Transverse colon (tissue), 4 donors: ENCODE measurements at regions not wholly inside any gene's neighbourhood (a gene's known extent, or its start where the extent isn't known, plus 50 kb on each side); places are given as distances from the start of the nearest gene placed in this dataset.
"Not testable (repeated sequence)": the region's sequence is repeated elsewhere in the genome, so short reads cannot be mapped to it uniquely, and the experiment has no call there.

Experiments used
- DNase-seq: peaks from one replicate; pipeline ENCODE4 v3.0.0-alpha.2; 2019
- H3K27ac ChIP-seq, 4 donors: fragments of 200-600 bp; sonication (generic); 2 replicates each; pipeline ENCODE4 v1.5.1; 2016 to 2018; ENCODE audit warnings: inconsistent platforms in 4 of 4
- H3K27me3 ChIP-seq: fragments of 200-600 bp; sonication (generic); 2 replicates; pipeline ENCODE4 v1.5.1; 2017; ENCODE audit warnings: inconsistent platforms
- H3K36me3 ChIP-seq, 4 donors: fragments of 200-600 bp; sonication (generic); 2 replicates each; pipeline ENCODE4 v1.5.1; 2017 to 2019; ENCODE audit warnings: inconsistent platforms in 4 of 4
- H3K4me1 ChIP-seq, 4 donors: fragments of 200-600 bp; sonication (generic); 2 replicates each; pipeline ENCODE4 v1.5.1; 2017 to 2020; ENCODE audit warnings: inconsistent platforms in 4 of 4
- H3K4me3 ChIP-seq, 4 donors: fragments of 200-600 bp; sonication (generic); 1 replicate in 1 of 4; 2 replicates in 3 of 4; pipeline versions ENCODE4 v1.5.1 to v1.6.1; 2017 to 2019; ENCODE audit warnings: inconsistent platforms in 4 of 4
- H3K9me3 ChIP-seq, 2 donors: fragments of 200-600 bp; sonication (generic); 2 replicates each; pipeline ENCODE4 v1.5.1; 2017 to 2019; ENCODE audit warnings: inconsistent platforms in 2 of 2
- EP300 ChIP-seq: sonication (generic); formaldehyde crosslinking; IDR thresholded peaks from one replicate; pipeline ENCODE4 v1.6.1; 2017; ENCODE audit warnings: antibody characterized with exemption, low read depth
- POLR2A ChIP-seq: fragments of 450-650 bp; IDR thresholded peaks from one replicate; pipeline ENCODE4 v1.6.1; 2016; ENCODE audit warnings: antibody characterized with exemption, mild to moderate bottlenecking, moderate library complexity
- POLR2AphosphoS5 ChIP-seq, 3 donors: sonication (generic); formaldehyde crosslinking; IDR thresholded peaks; one replicate each; pipeline ENCODE4 v1.6.1; 2016; ENCODE audit warnings: antibody characterized with exemption in 3 of 3
- WGBS, 2 donors: methylation state at CpG; one replicate each; pipeline ENCODE4 v1.1.5; 2018; ENCODE audit warnings: low coverage in 1 of 2; 5-methylcytosine and 5-hydroxymethylcytosine counted together
- in situ Hi-C, 4 donors: fragments of 200-750 bp; cut with MboI; loops; one replicate each; pipeline versions ENCODE4 v1.15.0 to v1.15.1; 2017; ENCODE audit warnings: low sequenced_read_pairs in 3 of 4, low pct_ligation_motif_present in 1 of 4, low pct_unique_long_range_greater_than_20kb in 1 of 4
- intact Hi-C: fragments of 100-400 bp; cut with DNase I; formaldehyde crosslinking; loops from one replicate; pipeline ENCODE4 v1.15.1; 2023; ENCODE audit warnings: low total_unique reads
- TF ChIP-seq, protein P1 (sequence below), 5 experiments: fragments of 200-600 bp in 3 of 5; fragments of 450-650 bp in 2 of 5; sonication (generic) in 3 of 5; IDR thresholded peaks; 1 replicate in 2 of 5; 2 replicates in 3 of 5; pipeline ENCODE4 v1.5.1; 2016 to 2017; ENCODE audit warnings: antibody characterized with exemption in 5 of 5, inconsistent platforms in 3 of 5, mild to moderate bottlenecking in 2 of 5, moderate library complexity in 1 of 5

DNA sequence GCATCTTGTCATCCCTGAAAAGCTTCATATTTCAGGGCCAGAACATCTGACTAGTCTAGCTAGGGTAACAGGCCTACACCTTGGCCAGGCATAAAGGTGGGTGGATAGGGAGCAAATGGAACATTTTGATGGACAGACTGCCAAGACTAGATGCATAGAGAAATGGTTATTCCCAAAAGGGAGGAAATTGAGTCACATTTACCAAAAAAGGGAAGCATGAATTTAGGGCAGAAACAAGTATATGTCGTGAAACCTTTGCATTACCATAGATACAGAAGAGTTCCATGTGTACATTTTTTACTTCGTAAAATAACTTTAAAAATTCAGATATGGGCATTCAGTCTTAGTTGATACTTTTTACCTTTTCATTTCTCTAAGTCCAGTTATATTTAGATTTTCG is 101.3 kb upstream of the ZEB2 start:
- WGBS, 2 donors, result 93 to 94% methylated on average over 3 of the region's 3 CpGs
- Histone ChIP-seq H3K27ac (no peak overlapping the region), H3K36me3 (no peaks in the 10 kb centered on the region), H3K4me3 (no peak overlapping the region), H3K27me3 (no peaks in the 10 kb centered on the region), H3K9me3 (peaks cover 0 to 7% of the 10 kb centered on the region in 2 donors), H3K4me1 (no peaks in the 10 kb centered on the region)
- in situ Hi-C loops, result no loop called here
- TF ChIP-seq POLR2A (no peak), POLR2AphosphoS5 (IDR thresholded peaks at IDR 0.05) (no peak), EP300 (no peak)
- TF ChIP-seq, protein P1, sequence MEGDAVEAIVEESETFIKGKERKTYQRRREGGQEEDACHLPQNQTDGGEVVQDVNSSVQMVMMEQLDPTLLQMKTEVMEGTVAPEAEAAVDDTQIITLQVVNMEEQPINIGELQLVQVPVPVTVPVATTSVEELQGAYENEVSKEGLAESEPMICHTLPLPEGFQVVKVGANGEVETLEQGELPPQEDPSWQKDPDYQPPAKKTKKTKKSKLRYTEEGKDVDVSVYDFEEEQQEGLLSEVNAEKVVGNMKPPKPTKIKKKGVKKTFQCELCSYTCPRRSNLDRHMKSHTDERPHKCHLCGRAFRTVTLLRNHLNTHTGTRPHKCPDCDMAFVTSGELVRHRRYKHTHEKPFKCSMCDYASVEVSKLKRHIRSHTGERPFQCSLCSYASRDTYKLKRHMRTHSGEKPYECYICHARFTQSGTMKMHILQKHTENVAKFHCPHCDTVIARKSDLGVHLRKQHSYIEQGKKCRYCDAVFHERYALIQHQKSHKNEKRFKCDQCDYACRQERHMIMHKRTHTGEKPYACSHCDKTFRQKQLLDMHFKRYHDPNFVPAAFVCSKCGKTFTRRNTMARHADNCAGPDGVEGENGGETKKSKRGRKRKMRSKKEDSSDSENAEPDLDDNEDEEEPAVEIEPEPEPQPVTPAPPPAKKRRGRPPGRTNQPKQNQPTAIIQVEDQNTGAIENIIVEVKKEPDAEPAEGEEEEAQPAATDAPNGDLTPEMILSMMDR (IDR thresholded peaks at IDR 0.05), result no peak
- intact Hi-C loops, result no loop called here
- no peak for DNase-seq

DNA sequence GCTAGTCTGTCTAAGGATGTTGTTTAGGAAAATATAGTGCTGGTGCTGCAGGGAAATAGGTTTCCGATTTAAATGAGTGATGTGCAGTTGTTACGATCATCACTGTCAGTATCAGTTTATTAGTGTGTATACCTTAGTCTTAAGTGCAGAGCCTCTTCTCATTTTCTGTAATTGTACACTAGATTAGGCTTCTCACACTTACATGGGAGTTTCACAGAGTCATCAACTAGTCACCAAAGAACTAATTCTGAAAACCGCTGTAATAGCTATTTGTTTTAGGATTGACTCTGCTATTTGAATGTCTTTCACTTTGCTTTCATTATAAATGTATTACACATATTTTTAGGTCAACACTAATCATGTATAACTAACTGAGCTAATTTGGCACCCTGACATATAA is 99.8 kb upstream of the ZEB2 start:
- H3K27me3 ChIP-seq, result no peaks in the 10 kb centered on the region
- no peak for DNase-seq
- WGBS, 2 donors, result 50% methylated on average over 3 of the region's 3 CpGs
- intact Hi-C loops, result no loop called here
- no peak overlapping the region for H3K27ac ChIP-seq
- no peak overlapping the region for H3K4me3 ChIP-seq
- no peaks in the 10 kb centered on the region for H3K36me3 ChIP-seq
- TF ChIP-seq POLR2A (no peak), POLR2AphosphoS5 (IDR thresholded peaks at IDR 0.05) (no peak), EP300 (no peak)
- TF ChIP-seq, protein P1 (IDR thresholded peaks at IDR 0.05), result no peak
- in situ Hi-C loops, result no loop called here
- H3K4me1 ChIP-seq, result no peaks in the 10 kb centered on the region
- H3K9me3 ChIP-seq, result peaks cover 0 to 7% of the 10 kb centered on the region in 2 donors

DNA sequence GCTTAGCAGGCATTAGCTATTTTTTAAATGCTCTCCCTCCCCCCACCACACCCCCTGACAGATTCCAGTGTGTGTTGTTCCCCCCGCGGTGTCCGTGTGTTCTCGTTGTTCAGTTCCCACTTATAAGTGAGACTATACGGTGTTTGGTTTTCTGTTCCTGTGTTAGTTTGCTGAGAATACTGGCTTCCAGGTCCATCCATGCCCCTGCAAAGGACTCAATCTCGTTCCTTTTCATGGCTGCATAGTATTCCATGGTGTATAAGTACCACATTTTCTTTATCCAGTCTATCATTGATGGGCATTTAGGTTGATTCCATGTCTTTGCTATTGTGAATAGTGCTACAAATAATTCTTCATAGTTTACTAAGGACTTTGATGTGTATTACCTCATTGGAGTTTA is 97.3 kb upstream of the ZEB2 start:
- DNase-seq, in situ Hi-C loops, H3K36me3 ChIP-seq, intact Hi-C loops, H3K4me3 ChIP-seq, H3K27me3 ChIP-seq, H3K4me1 ChIP-seq, H3K9me3 ChIP-seq, H3K27ac ChIP-seq: not testable (repeated sequence)
- WGBS, 2 donors, result 20 to 89% methylated on average over 1 to 6 of the region's 6 CpGs

DNA sequence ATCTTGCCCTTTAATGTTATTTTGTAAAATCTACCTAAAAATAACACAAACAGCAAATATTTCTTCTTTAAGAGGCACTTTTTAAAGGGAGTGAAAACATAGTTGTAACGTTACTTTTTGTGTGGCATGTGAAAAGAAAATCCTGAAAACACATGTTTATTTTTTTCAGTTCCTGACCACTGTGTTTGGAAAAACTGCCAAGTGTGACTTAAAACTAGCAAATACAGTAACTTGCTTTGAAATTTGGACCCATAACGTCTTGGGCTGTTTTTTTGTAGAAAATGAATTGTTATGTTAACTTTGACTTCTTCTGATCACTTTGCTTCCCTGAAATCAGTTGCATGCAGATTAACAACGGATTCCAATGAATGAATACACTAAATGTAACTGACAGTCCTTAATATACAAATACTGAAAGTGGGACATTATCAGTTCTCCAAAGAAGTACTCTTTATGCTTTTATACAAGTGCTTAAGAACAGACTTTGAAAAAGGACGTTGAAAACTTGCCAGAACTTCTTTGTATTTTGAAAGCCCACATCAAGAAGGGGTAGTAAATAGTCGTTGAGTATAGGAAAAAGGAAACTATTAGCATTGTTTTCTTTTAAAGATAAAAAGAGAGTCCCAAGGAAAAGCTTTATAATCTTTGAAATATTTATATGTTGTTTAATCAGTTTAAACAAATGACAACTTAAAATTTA is 96.1 kb upstream of the ZEB2 start:
- 33 to 39% methylated on average over 5 of the region's 5 CpGs for WGBS, 2 donors

More for the DNA sequence above, 96.1 kb upstream of the ZEB2 start:
- no peaks in the 10 kb centered on the region for H3K4me1 ChIP-seq
- intact Hi-C loops (no loop called here), in situ Hi-C loops (no loop called here)
- H3K27ac ChIP-seq, result no peak overlapping the region
- no peaks in the 10 kb centered on the region for H3K36me3 ChIP-seq
- no peaks in the 10 kb centered on the region for H3K27me3 ChIP-seq
- H3K9me3 ChIP-seq, result no peaks in the 10 kb centered on the region
- no peak for DNase-seq
- H3K4me3 ChIP-seq, result no peak overlapping the region
- TF ChIP-seq POLR2AphosphoS5 (IDR thresholded peaks at IDR 0.05), result no peak
- TF ChIP-seq, protein P1 (IDR thresholded peaks at IDR 0.05), result no peak
- TF ChIP-seq EP300, result no peak
- no peak for TF ChIP-seq POLR2A
